ENCODE measurements at regions not wholly inside any gene's neighbourhood (a gene's known extent, or its start where the extent isn't known, plus 50 kb on each side); places are given as distances from the start of the nearest gene placed in this dataset.

GRCh38 chr10:33507662-33508425 is 173.4 kb upstream of the NRP1 start:
- H3K36me3 Mint-ChIP-seq, result no peaks in the 10 kb centered on the region
- no peak overlapping the region for H3K27ac Mint-ChIP-seq
- no peak overlapping the region for H3K4me3 Mint-ChIP-seq
- no peak for ATAC-seq
- no peaks in the 10 kb centered on the region for H3K4me1 Mint-ChIP-seq
- H3K9me3 Mint-ChIP-seq, result no peaks in the 10 kb centered on the region
- no peaks in the 10 kb centered on the region for H3K27me3 Mint-ChIP-seq

GRCh38 chr10:33506838-33507661 is 172.6 kb upstream of the NRP1 start:
- Mint-ChIP-seq H3K4me1 (no peaks in the 10 kb centered on the region), H3K27me3 (no peaks in the 10 kb centered on the region), H3K9me3 (no peaks in the 10 kb centered on the region), H3K4me3 (no peak overlapping the region), H3K36me3 (no peaks in the 10 kb centered on the region), H3K27ac (no peak overlapping the region)
- ATAC-seq, result no peak

GRCh38 chr10:33506391-33506790 is 171.9 kb upstream of the NRP1 start:
- H3K27ac Mint-ChIP-seq, result no peak overlapping the region
- no peaks in the 10 kb centered on the region for H3K36me3 Mint-ChIP-seq
- no peaks in the 10 kb centered on the region for H3K27me3 Mint-ChIP-seq
- no peaks in the 10 kb centered on the region for H3K9me3 Mint-ChIP-seq
- no peaks in the 10 kb centered on the region for H3K4me1 Mint-ChIP-seq
- ATAC-seq, result no peak
- H3K4me3 Mint-ChIP-seq, result no peak overlapping the region

GRCh38 chr10:33501161-33501560 is 166.7 kb upstream of the NRP1 start:
- H3K4me3 Mint-ChIP-seq, result no peak overlapping the region
- no peaks in the 10 kb centered on the region for H3K27me3 Mint-ChIP-seq
- no peaks in the 10 kb centered on the region for H3K4me1 Mint-ChIP-seq
- H3K9me3 Mint-ChIP-seq, result no peaks in the 10 kb centered on the region
- ATAC-seq, result no peak
- no peaks in the 10 kb centered on the region for H3K36me3 Mint-ChIP-seq
- H3K27ac Mint-ChIP-seq, result no peak overlapping the region

- ATAC-seq, result no peak
- no peak overlapping the region for H3K4me3 Mint-ChIP-seq
- H3K27ac Mint-ChIP-seq, result no peak overlapping the region
These were observed 164.0 kb upstream of the NRP1 start for GRCh38 chr10:33498391-33498891.

GRCh38 chr10:33497338-33497737 is 162.9 kb upstream of the NRP1 start:
- ATAC-seq, result no peak
- H3K4me3 Mint-ChIP-seq, result no peak overlapping the region
- H3K36me3 Mint-ChIP-seq, result no peaks in the 10 kb centered on the region
- H3K27ac Mint-ChIP-seq, result no peak overlapping the region
- H3K4me1 Mint-ChIP-seq, result no peaks in the 10 kb centered on the region
- no peaks in the 10 kb centered on the region for H3K9me3 Mint-ChIP-seq
- no peaks in the 10 kb centered on the region for H3K27me3 Mint-ChIP-seq

More at GRCh38 chr10:33498391-33498891, 164.0 kb upstream of the NRP1 start:
- no peaks in the 10 kb centered on the region for H3K27me3 Mint-ChIP-seq
- H3K36me3 Mint-ChIP-seq, result no peaks in the 10 kb centered on the region
- H3K9me3 Mint-ChIP-seq, result no peaks in the 10 kb centered on the region
- H3K4me1 Mint-ChIP-seq, result no peaks in the 10 kb centered on the region

- Mint-ChIP-seq H3K4me3 (no peak overlapping the region), H3K27ac (no peak overlapping the region), H3K27me3 (no peaks in the 10 kb centered on the region), H3K36me3 (no peaks in the 10 kb centered on the region), H3K9me3 (no peaks in the 10 kb centered on the region), H3K4me1 (no peaks in the 10 kb centered on the region)
- no peak for ATAC-seq
These were observed 161.6 kb upstream of the NRP1 start for GRCh38 chr10:33496096-33496495.

GRCh38 chr10:33494694-33495265 is 160.3 kb upstream of the NRP1 start:
- ATAC-seq, result no peak
- H3K4me3 Mint-ChIP-seq, result no peak overlapping the region
- H3K4me1 Mint-ChIP-seq, result no peaks in the 10 kb centered on the region
- no peaks in the 10 kb centered on the region for H3K27me3 Mint-ChIP-seq
- no peaks in the 10 kb centered on the region for H3K36me3 Mint-ChIP-seq
- no peaks in the 10 kb centered on the region for H3K9me3 Mint-ChIP-seq
- H3K27ac Mint-ChIP-seq, result no peak overlapping the region

- no peak overlapping the region for H3K27ac Mint-ChIP-seq
- H3K4me3 Mint-ChIP-seq, result no peak overlapping the region
- ATAC-seq, result no peak
- H3K9me3 Mint-ChIP-seq, result no peaks in the 10 kb centered on the region
- H3K4me1 Mint-ChIP-seq, result no peaks in the 10 kb centered on the region
- no peaks in the 10 kb centered on the region for H3K27me3 Mint-ChIP-seq
- no peaks in the 10 kb centered on the region for H3K36me3 Mint-ChIP-seq
These were observed 159.5 kb upstream of the NRP1 start for GRCh38 chr10:33493978-33494377.

GRCh38 chr10:33493497-33493896 is 159.0 kb upstream of the NRP1 start:
- Mint-ChIP-seq H3K4me1 (no peaks in the 10 kb centered on the region), H3K4me3 (no peak overlapping the region), H3K36me3 (no peaks in the 10 kb centered on the region), H3K27ac (no peak overlapping the region), H3K27me3 (no peaks in the 10 kb centered on the region), H3K9me3 (no peaks in the 10 kb centered on the region)
- no peak for ATAC-seq

- Mint-ChIP-seq H3K4me1 (no peaks in the 10 kb centered on the region), H3K36me3 (no peaks in the 10 kb centered on the region), H3K4me3 (no peak overlapping the region), H3K9me3 (no peaks in the 10 kb centered on the region), H3K27me3 (no peaks in the 10 kb centered on the region), H3K27ac (no peak overlapping the region)
- no peak for ATAC-seq
These were observed 158.4 kb upstream of the NRP1 start for GRCh38 chr10:33492701-33493345.

- no peaks in the 10 kb centered on the region for H3K27me3 Mint-ChIP-seq
- H3K9me3 Mint-ChIP-seq, result no peaks in the 10 kb centered on the region
- H3K4me3 Mint-ChIP-seq, result no peak overlapping the region
- H3K27ac Mint-ChIP-seq, result no peak overlapping the region
- no peak for ATAC-seq
- no peaks in the 10 kb centered on the region for H3K4me1 Mint-ChIP-seq
- H3K36me3 Mint-ChIP-seq, result no peaks in the 10 kb centered on the region
These were observed 155.2 kb upstream of the NRP1 start for GRCh38 chr10:33489501-33490176.

- no peak overlapping the region for H3K4me3 Mint-ChIP-seq
- ATAC-seq, result no peak
- H3K36me3 Mint-ChIP-seq, result no peaks in the 10 kb centered on the region
- H3K27ac Mint-ChIP-seq, result no peak overlapping the region
- no peaks in the 10 kb centered on the region for H3K9me3 Mint-ChIP-seq
- H3K27me3 Mint-ChIP-seq, result peaks cover 1% of the 10 kb centered on the region
- H3K4me1 Mint-ChIP-seq, result no peaks in the 10 kb centered on the region
These were observed 152.7 kb upstream of the NRP1 start for GRCh38 chr10:33487014-33487776.

- Mint-ChIP-seq H3K9me3 (peaks cover 3% of the 10 kb centered on the region), H3K36me3 (no peaks in the 10 kb centered on the region), H3K27ac (no peak overlapping the region), H3K27me3 (peaks cover 8% of the 10 kb centered on the region), H3K4me3 (no peak overlapping the region), H3K4me1 (no peaks in the 10 kb centered on the region)
- no peak for ATAC-seq
These were observed 150.8 kb upstream of the NRP1 start for GRCh38 chr10:33485276-33485675.

Measured in stimulated activated memory B cell treated with anti-CD40 and anti-IgM and Interleukin-4, amounts not matched to agents 10 μg/mL and 1 μg/mL and 100 μg/mL, for 72 hours (primary cell).